ENCODE measurements at regions not wholly inside any gene's neighbourhood (a gene's known extent, or its start where the extent isn't known, plus 50 kb on each side); places are given as distances from the start of the nearest gene placed in this dataset.

DNA sequence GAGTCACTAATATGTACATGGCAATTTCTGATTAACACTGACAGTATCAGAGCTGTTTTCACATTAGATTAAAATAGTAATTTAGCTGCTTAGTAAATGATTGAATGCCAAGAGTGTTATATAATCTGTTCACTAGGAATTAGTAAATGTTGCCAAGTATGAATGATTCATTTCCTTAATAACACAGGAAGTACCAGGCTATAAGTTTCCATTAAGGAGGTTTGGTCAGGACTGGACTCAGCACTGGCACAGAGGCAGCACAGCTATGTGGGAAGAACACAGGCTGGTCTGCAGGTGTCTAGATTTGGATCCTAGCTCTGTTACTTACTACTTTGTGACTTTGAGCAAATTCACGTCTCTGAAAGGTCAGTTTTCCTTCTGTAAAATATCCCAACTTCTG, 97.2 kb downstream of the TDRD15 start:
- POLR2A ChIA-PET (ENCODE audit: unreplicated experiment) = no interaction called here
- Histone ChIP-seq H2BK15ac (ENCODE audit: low read depth, low read length) (no peak overlapping the region), H2AK5ac (ENCODE audit: low read depth, low read length) (no peak overlapping the region), H4K91ac (ENCODE audit: insufficient read depth, low read depth, low read length) (no peak overlapping the region), H3K27me3 (ENCODE audit: control insufficient read depth, insufficient read depth, low read length) (no peaks in the 10 kb centered on the region), H3K27ac (ENCODE audit: insufficient read depth, low read length) (no peak overlapping the region), H3K18ac (ENCODE audit: low read depth, low read length) (no peak overlapping the region), H3K9ac (ENCODE audit: low read depth, low read length) (no peak overlapping the region), H3K9me1 (ENCODE audit: insufficient read depth, low read length) (no peaks in the 10 kb centered on the region), H3K14ac (replicated peaks; ENCODE audit: low read depth, low read length) (no peak overlapping the region), H3K4ac (ENCODE audit: low read depth, low read length) (no peak overlapping the region), H3K23ac (ENCODE audit: low read depth, low read length) (no peak overlapping the region), H3K4me2 (ENCODE audit: low read depth, low read length) (no peak overlapping the region), H4K5ac (ENCODE audit: low read depth, low read length) (no peak overlapping the region), H3K9me3 (ENCODE audit: control insufficient read depth, insufficient read depth, low read length) (no peaks in the 10 kb centered on the region), H2AK9ac (replicated peaks; ENCODE audit: low read depth, low read length, poor library complexity) (no peak overlapping the region), H3K56ac (ENCODE audit: extremely low read depth, insufficient read depth, low read length) (no peak overlapping the region), H2BK20ac (ENCODE audit: low read depth, low read length) (no peak overlapping the region), H2AFZ (replicated peaks; ENCODE audit: low read length, poor library complexity) (no peak overlapping the region), H3K4me1 (ENCODE audit: control insufficient read depth, insufficient read depth, low read length) (no peaks in the 10 kb centered on the region), H4K20me1 (ENCODE audit: insufficient read depth, low read length) (no peaks in the 10 kb centered on the region), H2BK120ac (ENCODE audit: low read depth, low read length) (no peak overlapping the region), H2BK5ac (ENCODE audit: low read depth, low read length, poor library complexity, severe bottlenecking) (no peak overlapping the region), H4K8ac (ENCODE audit: low read depth in 2 of 2, low read length in 2 of 2) (no peak overlapping the region), H3K79me1 (ENCODE audit: low read depth in 1 of 2, low read length in 2 of 2) (no peaks in the 10 kb centered on the region), H3K36me3 (ENCODE audit: control insufficient read depth, insufficient read depth, low read length) (no peaks in the 10 kb centered on the region), H3K4me3 (ENCODE audit: insufficient read depth, low read depth, low read length) (no peak overlapping the region)
- no CpG with 5 or more reads among the region's 1 CpG for WGBS, 2 experiments (ENCODE audit: extremely low coverage in 2 of 2, insufficient read length in 1 of 2)
- ATAC-seq (ENCODE audit: low read depth) = no peak
- CTCF ChIA-PET = no interaction called here
- DNase-seq = no peak
- dilution Hi-C loops (cut with HindIII; ENCODE audit: low sequenced_read_pairs, unreplicated experiment) = no loop called here
- no TSS peak for BruUV-seq (replicated peaks)
- no peak for TF ChIP-seq CEBPB (IDR thresholded peaks at IDR 0.05; ENCODE audit: low read depth, low read length)
- TF ChIP-seq SMC3 (IDR thresholded peaks at IDR 0.05; ENCODE audit: low read depth, low read length) = no peak
- no peak for TF ChIP-seq POLR2A (IDR thresholded peaks at IDR 0.05; ENCODE audit: low read depth, low read length)
- TF ChIP-seq RCOR1 (IDR thresholded peaks at IDR 0.05; ENCODE audit: insufficient replicate concordance, low read length) = no peak
- in situ Hi-C loops (cut with MboI; ENCODE audit: low sequenced_read_pairs) = no loop called here
- intact Hi-C loops (cut with micrococcal nuclease) = no loop called here

Measured in IMR-90 (cell line).